ENCODE measurements at regions not wholly inside any gene's neighbourhood (a gene's known extent, or its start where the extent isn't known, plus 50 kb on each side); places are given as distances from the start of the nearest gene placed in this dataset.

GRCh38 chr7:42449431-42449830 is 212.4 kb upstream of the GLI3 start:
- no peaks in the 10 kb centered on the region for H3K79me2 ChIP-seq (ENCODE audit: control insufficient read depth, insufficient read depth, low read length)
- FAIRE-seq (no peak), DNase-seq (ENCODE audit: low read depth, low spot score) (no peak)
- no peaks in the 10 kb centered on the region for H4K20me1 ChIP-seq (replicated peaks; ENCODE audit: control insufficient read depth, extremely low read depth, insufficient read depth, low read length)
- no peak overlapping the region for H3K4me3 ChIP-seq (replicated peaks in 1 of 3; ENCODE audit: insufficient read depth in 1 of 3, low read depth in 1 of 3, low read length in 3 of 3)
- no peak overlapping the region for H2AFZ ChIP-seq (ENCODE audit: low read depth, low read length)
- BruUV-seq (replicated peaks) = no TSS peak
- CTCF ChIA-PET = no interaction called here
- intact Hi-C loops (cut with micrococcal nuclease) (no loop called here), dilution Hi-C loops (cut with MboI; ENCODE audit: extremely low pct_ligation_motif_present, low sequenced_read_pairs) (no loop called here)
- no peaks in the 10 kb centered on the region for H3K9me1 ChIP-seq (replicated peaks; ENCODE audit: control insufficient read depth, extremely low read depth, insufficient read depth, low read length)
- no peak overlapping the region for H3K27ac ChIP-seq (ENCODE audit: insufficient read depth, low read depth, low read length)
- no peaks in the 10 kb centered on the region for H3K4me1 ChIP-seq (ENCODE audit: control insufficient read depth, extremely low read depth, insufficient read depth, low read length)
- TF ChIP-seq, protein P1, sequence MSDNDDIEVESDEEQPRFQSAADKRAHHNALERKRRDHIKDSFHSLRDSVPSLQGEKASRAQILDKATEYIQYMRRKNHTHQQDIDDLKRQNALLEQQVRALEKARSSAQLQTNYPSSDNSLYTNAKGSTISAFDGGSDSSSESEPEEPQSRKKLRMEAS (IDR thresholded peaks at IDR 0.05; ENCODE audit: insufficient read depth, insufficient read length) = no peak
- TF ChIP-seq MYC (IDR thresholded peaks at IDR 0.05; ENCODE audit: low read depth, low read length) (no peak), POLR2AphosphoS5 (IDR thresholded peaks at IDR 0.05; ENCODE audit: insufficient read depth, low read depth, low read length) (no peak), CTCF (IDR thresholded peaks at IDR 0.05; ENCODE audit: extremely low read depth in 1 of 2, insufficient read depth in 1 of 2, low read depth in 1 of 2, low read length in 2 of 2) (no peak), FOS (IDR thresholded peaks at IDR 0.05; ENCODE audit: borderline replicate concordance, insufficient read depth, low read length) (no peak), GATA2 (IDR thresholded peaks at IDR 0.05; ENCODE audit: insufficient read depth, insufficient read length, low read depth, low read length) (no peak), POLR2A (IDR thresholded peaks at IDR 0.05; ENCODE audit: low read depth, low read length) (no peak), JUN (IDR thresholded peaks at IDR 0.05; ENCODE audit: borderline replicate concordance, insufficient read depth, insufficient read length, low read depth) (no peak), EZH2 (IDR thresholded peaks at IDR 0.05; ENCODE audit: borderline replicate concordance, low read depth, low read length, severe bottlenecking) (no peak)
- H3K9ac ChIP-seq (replicated peaks; ENCODE audit: extremely low read depth, insufficient read depth, low read length) = no peak overlapping the region
- POLR2A ChIA-PET = no interaction called here
- H3K36me3 ChIP-seq (ENCODE audit: control insufficient read depth in 2 of 2, extremely low read depth in 1 of 2, insufficient read depth in 2 of 2, low read length in 2 of 2) = no peaks in the 10 kb centered on the region
- no peaks in the 10 kb centered on the region for H3K27me3 ChIP-seq (ENCODE audit: control insufficient read depth in 2 of 2, insufficient read depth in 2 of 2, low read length in 2 of 2)
- H3K9me3 ChIP-seq (replicated peaks; ENCODE audit: control insufficient read depth, insufficient read depth, low read length) = no peaks in the 10 kb centered on the region
- H3K4me2 ChIP-seq (ENCODE audit: insufficient read depth, low read length) = no peak overlapping the region
